GM12891 (cell line): ENCODE measurements at regions not wholly inside any gene's neighbourhood (a gene's known extent, or its start where the extent isn't known, plus 50 kb on each side); places are given as distances from the start of the nearest gene placed in this dataset.

Source experiments
- PAX5 ChIP-seq: IDR thresholded peaks from 2 replicates; pipeline ENCODE4 v1.6.1; 2011; ENCODE audit warnings: low read length, moderate library complexity, mild to moderate bottlenecking; ENCODE audit not compliant: insufficient read depth, severe bottlenecking
- POLR2A ChIP-seq: IDR thresholded peaks from 2 replicates; pipeline ENCODE4 v1.6.1; 2011; ENCODE audit warnings: low read depth, low read length, control low read depth
- POLR2AphosphoS5 ChIP-seq: IDR thresholded peaks from 2 replicates; pipeline ENCODE4 v1.6.1; 2011; ENCODE audit warnings: low read depth, low read length, control low read depth
- POU2F2 ChIP-seq: IDR thresholded peaks from 2 replicates; pipeline ENCODE4 v1.6.1; 2011; ENCODE audit warnings: low read depth, mild to moderate bottlenecking, control low read depth, low read length, moderate library complexity
- TAF1 ChIP-seq: IDR thresholded peaks from 2 replicates; pipeline ENCODE4 v1.6.1; 2011; ENCODE audit warnings: low read depth, low read length, control low read depth

GRCh38 chr2:48080534-48081316 is 174.4 kb upstream of the FBXO11 start:
- TF ChIP-seq TAF1, result no peak
- no peak for TF ChIP-seq POLR2AphosphoS5
- no peak for TF ChIP-seq POLR2A
- TF ChIP-seq PAX5, result no peak
- no peak for TF ChIP-seq POU2F2
